GF-D8 (cell line): ENCODE measurements at regions not wholly inside any gene's neighbourhood (a gene's known extent, or its start where the extent isn't known, plus 50 kb on each side); places are given as distances from the start of the nearest gene placed in this dataset.

Experiments
- DNase-seq: peaks from one replicate; lab custom pipeline; 2025; lab: John Stamatoyannopoulos, UW

DNA sequence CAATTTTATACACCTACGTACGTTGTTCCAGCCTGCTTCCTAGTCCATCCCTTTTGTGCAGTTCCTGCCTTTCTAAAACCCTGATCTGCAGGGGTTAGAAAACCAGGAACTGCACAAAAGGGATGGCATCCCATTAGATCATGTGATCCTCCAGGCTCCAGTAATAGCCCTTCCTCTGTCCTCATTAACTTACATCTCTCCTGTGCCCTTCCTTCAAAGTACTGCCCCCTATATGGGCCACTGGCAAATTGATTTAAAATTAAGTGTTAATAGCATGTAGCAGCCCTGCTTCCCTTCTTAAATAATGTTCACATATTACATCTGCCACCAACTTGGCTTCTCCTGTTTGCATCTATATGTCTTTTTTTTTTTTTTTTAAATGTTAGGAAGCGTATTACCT is 61.3 kb upstream of the NXPH2 start:
- DNase-seq = no peak

DNA sequence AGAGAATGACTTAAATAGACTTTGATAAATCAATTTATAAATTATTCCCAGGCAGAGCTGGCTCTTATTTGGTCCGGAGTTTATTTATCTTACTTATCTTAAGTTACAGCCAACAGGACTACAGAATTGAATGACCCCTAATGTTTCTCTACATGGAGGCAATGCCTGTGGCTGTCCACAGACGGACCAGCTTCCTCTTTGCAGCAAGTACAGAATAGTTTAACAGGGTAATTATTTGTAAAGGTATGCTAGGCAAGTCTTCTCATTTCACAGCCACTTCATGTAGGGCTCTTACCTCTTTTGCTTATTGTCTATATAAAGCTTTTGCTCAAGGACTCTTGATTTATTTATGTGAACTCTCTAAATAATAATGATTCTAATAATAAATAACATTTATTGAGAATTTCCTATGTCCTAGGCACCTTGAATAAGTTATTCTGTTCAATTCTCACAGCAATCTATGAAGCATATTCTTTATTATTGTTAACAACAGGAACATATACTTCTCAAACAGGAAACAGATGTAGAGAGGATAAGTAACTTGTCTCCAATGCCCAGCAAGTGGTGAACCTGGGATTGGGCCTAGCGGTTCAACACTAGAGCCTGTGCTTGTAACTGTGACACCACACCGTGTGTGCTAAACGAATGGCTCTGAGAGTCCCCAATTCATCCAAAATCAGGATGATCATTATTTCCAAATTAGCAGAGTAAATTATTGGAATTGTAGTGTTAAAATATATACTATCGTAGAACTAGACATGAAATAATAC is 58.8 kb upstream of the NXPH2 start:
- DNase-seq = no peak

DNA sequence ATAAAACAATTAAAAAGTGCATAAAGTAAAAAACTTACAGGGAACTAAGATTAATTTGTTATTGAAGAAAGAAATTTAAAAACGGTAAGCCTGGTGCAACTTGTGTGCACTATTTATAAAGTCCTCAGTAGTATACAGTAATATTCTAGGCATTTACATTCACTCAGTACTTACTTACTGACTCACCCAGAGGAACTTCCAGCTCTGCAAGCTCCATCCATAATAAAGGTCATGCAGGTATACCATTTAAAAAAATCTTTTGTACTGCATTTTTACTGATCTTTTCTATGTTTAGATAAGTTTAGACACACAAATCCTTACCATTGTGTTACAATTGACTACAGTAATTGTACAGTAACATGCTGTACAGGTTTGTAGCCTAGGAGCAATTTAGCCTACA is 51.5 kb upstream of the NXPH2 start:
- DNase-seq = no peak

DNA sequence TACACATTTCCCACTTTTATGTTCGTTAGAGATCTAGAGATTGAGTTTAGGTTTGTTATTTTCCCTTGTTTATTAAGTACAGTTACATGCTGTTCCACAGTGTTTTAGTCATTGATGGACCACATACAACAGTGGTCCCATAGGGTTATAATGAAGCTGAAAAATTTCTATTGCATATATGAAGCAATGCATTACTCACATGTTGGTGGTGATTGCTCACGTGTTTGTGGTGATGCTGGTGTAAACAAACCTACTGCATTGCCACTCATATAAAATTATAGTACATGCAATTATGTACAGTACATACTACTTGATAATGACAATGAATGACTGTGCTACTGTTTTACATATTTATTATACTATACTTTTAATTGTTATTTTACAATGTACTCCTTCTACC is 51.0 kb upstream of the NXPH2 start:
- DNase-seq = no peak

DNA sequence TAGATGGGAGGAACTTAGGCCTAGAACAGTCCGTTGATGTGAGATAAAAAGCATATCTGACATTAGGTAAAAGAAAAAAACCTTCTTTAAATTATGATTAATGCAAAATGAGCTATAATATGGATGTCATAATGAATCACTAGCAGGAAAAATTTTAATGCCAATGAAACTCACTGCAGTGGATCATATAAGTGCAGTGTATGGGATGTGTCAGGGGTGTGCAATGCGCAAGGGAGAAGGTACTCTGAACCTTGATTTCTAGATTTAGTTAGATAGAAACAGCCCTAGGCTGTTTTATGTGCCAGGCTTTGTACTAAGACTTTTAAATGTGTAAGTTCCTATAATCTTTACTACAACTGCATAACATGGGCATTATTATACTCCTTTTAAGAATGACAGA is 50.4 kb upstream of the NXPH2 start:
- DNase-seq = no peak
